ENCODE measurements at regions not wholly inside any gene's neighbourhood (a gene's known extent, or its start where the extent isn't known, plus 50 kb on each side); places are given as distances from the start of the nearest gene placed in this dataset.
A peak's percentile ranks its signal among the peaks of the same experiment; 100 is the strongest.
"Not testable (repeated sequence)": the region's sequence is repeated elsewhere in the genome, so short reads cannot be mapped to it uniquely, and the experiment has no call there.

DNA sequence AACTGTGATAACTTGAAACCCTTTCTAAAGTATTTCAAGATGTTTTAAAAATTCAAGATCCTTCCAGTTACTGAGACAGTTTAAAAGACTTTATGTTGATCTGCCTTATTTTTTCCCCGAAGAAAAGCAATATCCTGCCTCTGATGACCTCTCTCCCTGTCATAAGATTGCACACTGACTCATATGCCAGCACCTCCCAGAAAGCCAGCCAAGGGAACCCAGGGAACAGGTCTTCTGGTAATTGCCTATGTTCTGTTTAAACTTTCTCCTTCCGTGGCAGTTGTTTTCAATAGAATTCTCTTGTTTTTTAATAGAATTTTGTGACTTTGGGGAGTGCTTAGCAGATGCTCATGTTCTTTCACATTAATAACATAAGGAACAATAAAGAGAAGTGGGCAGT lies 300.2 kb upstream of the PRKD1 start:
- DNase-seq, result no peak

DNA sequence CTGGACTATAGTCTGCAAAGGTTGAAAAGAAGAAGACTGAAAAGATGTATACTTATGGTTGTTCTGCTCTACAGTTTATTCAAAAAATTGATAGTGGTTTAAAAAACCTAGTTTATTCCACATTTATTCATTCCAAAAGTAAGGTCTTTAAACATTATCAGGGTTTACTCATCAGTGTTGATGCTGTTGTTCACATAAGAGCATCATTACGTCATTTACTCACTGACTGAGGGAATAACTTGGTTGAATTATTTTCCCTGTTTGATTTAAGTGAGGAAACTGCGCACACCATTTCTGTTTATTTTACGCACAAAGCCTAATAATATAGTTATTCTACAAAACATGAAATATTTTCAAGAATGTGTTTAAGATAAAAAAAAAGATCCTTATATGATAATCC lies 303.1 kb upstream of the PRKD1 start:
- no peak for DNase-seq

DNA sequence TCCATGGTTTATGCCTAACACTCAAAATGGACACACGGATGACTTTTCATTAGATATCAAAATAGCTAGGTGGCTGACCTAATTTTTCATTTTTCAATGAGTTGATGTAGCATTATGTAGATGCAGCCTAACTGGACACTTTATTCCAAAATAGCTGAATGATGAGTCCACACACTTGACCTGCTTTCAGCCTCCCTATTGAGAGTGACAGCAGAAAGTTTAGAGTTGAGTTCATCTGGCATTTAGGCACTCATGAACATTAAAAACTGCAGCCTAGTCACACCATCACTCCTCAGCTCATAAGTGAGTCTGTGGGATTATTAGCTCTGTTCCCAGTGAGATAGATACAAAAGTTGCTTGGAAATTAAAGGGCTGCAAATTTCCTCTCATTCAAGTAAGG lies 307.3 kb upstream of the PRKD1 start:
- DNase-seq, result no peak

DNA sequence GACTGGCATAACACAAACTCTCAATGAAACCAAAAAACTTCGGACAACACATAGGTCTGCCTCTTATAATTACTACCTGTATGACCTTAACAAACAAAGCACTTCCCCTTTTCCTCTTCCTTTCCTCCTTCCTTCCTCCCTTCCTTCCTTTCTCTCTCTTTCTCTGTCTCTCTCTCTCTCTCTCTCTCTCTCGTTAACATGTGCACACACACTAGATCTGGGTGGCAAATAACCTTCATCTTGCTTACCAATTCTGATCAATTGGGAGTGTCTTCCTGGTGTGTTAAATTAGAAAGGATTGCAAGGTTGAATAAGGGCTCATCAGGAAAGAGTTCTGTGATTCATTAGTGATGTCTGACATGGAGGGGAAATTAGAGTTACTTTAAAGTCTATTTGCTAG lies 307.8 kb upstream of the PRKD1 start:
- DNase-seq, result no peak

DNA sequence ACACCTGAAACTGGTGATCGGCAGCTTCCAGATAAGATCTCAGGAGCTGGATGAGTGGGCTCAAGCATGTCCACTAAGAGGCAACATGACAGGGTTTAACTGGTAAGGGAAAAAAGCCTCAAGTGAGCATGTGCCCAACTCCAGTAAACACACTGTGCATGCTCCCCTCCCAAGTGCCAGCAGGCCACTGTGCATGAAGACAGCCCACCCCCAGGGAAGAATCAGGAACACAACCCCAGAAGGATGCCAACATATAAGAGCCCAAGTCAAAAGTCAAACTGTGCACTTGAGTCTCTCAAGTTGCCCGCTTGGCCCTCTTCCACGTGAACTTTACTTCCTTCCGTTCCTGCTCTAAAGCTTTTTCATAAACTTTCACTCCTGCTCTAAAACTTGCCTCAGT lies 311.3 kb upstream of the PRKD1 start:
- DNase-seq, result no peak

DNA sequence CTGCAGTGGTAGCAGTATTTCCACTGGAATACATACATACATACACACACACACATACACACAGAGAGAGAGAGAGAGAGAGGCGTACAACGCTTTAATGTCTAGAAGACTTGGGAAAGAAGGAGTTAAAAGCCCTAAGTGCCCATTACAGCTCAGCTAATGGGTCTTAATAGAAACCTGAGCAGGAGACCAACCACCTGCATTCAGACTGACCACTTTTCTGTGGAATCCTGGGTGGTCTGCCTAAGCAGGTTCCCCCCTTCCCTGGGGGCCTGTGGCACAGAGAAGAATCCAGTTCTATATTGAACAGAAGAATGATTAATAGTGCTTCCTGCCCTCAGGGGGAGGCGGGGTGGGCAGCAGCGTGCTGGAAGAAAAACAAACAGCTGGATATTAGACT lies 312.4 kb upstream of the PRKD1 start:
- no peak for DNase-seq

DNA sequence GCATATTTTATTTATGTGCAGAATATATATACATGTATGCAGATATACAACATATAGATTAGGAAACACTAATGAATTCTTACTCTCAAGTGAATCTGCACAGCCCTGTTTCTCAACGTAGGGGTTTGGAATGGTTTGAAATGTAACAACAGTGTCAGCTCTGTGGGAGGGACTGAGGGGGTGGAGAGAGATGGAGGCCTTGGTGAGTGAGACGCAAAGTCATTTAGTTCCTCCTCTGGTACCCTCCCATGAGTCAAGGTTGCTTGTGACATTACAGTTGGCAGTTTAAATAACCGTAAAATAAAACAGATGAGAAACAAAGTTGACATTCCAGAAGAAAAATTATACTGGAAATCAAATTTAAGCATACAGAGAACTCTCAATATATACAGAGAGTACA lies 313.0 kb upstream of the PRKD1 start:
- DNase-seq, result no peak

DNA sequence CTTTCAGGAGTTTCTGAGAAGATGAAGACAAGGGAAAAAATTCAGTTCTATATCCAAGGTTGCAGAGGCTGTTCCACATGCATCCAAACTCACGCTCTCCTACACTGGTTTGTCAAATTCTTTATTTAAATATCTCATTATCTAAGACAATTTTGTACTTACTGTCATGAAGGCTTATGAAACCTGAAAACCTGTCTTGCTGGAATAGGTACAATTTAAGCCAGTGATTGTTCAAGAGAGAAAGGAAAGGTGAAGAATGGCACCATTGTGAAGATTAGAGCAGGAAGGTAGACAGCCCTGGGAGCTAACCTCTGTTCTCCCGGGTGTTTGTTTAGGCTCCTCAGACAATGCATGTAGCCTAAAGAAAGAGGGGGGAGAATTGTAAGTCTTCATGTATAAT lies 315.1 kb upstream of the PRKD1 start:
- no peak for DNase-seq

DNA sequence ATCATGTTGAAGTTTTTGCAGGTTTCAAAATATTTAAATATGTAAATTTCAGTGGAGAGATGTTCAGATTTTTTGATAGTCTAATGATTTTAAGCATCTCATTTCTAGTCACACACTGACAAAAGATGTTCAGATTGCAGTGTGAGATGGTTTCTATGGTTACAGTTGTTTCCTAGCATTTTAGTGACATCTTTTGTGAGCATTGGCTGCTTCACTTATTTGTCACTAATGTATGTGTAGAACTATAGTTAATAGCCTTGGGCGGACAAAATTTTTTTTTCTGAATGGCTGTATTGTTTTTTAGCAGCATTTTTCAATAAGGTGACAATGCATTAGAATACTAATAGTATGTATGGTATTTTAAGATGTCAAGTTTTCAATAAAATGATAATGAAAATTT lies 315.6 kb upstream of the PRKD1 start:
- DNase-seq, result no peak

DNA sequence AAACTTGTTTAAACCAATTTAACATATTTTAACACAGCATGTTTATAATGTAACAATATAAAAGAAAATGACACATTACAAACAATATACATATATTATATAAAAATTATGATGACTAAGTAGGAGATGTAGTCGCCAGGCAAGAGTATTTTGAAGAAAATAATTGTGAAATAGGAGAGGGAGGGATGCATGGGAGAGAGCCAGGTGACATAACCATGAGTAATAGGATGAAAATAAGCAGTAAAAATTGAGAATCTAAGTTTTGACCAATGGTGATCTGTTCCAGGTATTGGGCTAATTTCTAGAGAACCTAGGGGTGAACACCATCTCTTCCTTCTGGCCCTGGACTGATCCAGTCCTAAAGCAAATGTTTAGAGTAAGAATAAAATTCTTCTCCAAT lies 315.2 kb upstream of the G2E3 start:
- no peak for DNase-seq

DNA sequence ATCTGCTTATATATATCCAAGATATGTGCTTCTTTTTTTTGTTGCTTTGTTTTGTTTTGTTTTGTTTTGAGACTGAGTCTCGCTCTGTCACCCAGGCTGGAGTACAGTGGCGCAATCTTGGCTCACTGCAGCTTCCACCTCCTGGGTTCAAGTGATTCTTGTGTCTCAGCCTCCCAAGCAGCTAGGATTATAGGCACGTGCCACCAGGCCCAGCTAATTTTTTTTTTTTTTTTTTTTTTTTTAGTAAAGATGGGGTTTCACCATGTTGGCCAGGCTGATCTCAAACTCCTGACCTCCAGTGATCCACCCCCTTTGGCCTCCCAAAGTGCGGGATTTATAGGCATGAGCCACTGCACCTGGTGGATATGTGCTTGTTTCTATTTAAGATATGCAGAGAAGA lies 314.6 kb upstream of the G2E3 start:
- DNase-seq, result not testable (repeated sequence)

DNA sequence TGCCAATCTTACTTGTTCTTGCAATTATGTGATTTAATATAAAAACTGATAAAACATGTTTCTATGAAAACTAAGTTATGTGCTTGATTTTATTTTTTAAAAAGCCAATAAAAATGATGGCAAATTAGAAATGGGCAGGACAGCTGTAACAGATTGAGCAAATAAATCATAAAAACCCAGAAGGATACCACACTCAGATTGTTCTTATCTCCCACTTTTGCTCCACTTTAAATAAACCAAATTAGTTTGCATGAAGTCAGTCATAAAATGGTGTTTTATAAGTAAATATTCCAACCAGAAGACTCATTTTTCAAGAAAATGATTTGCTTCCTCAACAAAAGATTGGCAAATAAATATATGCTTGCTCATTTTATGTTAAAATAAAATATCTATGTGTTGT lies 307.9 kb upstream of the G2E3 start:
- no peak for DNase-seq

DNA sequence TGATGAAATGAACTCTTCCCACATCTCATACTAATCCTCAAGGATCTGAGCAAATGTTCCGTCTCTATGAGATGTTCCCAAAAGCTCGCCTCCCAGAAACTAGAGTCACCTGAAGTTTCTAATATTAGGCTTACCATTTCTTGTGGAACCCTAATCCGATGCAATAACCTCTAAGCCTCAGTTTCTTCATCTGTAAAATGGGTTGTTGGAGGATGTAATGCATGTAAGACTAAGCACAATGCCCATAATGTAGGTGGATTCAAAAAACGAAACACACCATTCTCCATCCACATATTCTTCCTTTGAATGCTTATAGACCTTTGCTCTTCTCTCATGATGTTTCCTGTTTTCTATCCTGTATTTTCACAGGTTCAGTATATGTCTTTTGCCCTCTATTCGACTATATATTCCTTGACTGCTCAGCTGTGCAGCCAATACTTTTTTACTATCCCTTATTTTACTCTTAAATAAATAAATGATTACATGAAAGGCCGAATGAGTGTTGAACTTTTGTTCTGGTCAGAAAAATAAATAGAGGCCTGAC lies 307.3 kb upstream of the G2E3 start:
- no peak for DNase-seq

DNA sequence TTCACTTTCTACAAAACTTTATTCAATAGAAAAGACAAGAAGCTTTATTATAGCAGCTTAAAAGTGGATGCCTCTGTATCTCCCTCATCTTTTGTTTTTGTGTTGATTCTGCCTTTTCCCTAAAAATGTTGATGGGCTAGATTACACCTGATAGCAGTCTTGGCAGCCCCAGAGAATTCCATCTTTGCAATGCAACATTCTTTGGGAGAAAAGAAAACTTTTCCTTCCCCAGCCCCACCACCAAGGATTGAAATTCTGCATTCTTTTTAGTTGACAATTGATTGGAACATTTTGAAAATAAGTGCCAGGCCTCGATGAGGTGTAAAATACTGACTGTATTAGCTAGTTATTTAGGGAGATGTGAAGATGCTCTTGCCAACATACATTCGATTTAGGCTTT lies 306.8 kb upstream of the G2E3 start:
- no peak for DNase-seq

DNA sequence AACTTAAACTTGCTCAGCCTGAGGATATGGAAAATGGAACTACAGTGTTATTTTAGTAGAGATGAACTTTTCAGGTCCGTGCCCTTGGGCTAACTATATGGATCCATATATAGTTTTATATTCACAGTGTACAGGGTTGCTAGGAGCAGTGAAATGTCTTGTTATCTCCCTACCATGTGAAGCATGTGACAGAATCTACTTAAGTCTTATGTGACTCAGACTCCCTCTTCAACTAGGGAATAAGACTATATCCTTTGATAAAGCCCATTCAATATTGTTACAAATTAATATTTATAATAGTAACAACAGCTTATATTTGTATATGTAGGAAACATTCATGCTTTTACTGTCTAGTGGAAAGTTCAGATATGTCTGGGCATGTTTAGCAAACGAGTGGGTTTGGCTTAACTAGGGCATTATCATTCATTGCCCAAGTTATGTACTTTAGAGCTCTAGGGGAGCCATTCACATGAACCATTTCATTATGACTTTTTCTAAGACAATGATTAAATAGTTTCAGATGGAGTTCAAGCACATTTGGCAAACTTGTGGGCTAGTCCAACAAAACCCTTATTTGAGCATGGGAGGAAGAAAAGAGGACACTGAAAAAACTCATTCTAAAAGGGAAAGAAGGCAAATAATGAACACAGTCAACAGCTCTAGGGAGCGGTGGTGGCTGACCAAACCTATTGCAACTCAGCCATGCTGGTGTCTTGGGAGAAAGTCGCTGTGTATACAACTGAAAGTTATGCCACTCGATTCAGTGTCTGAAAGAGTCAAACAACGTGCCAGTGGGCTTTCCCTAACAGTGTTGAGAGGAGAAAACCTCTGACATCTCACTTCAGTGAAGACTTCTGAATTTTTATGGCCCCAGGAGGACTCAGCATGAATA lies 305.9 kb upstream of the G2E3 start:
- no peak for DNase-seq

DNA sequence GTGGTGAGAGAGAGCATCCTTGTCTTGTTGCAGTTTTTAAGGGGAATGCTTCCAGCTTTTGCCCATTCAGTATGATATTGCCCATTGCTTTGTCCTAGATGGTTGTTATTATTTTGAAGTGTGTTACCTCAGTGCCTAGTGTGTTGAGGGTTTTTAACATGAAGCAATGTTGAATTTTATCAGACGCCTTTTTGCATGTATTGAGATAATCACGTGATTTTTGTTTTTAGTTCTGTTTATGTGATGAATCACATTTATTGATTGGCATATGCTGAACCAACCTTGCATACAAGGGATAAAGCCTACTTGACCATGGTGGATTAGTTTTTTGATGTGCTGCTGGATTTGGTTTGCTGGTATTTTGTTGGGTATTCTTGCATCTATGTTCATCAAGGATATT lies 302.3 kb upstream of the G2E3 start:
- DNase-seq, result no peak

DNA sequence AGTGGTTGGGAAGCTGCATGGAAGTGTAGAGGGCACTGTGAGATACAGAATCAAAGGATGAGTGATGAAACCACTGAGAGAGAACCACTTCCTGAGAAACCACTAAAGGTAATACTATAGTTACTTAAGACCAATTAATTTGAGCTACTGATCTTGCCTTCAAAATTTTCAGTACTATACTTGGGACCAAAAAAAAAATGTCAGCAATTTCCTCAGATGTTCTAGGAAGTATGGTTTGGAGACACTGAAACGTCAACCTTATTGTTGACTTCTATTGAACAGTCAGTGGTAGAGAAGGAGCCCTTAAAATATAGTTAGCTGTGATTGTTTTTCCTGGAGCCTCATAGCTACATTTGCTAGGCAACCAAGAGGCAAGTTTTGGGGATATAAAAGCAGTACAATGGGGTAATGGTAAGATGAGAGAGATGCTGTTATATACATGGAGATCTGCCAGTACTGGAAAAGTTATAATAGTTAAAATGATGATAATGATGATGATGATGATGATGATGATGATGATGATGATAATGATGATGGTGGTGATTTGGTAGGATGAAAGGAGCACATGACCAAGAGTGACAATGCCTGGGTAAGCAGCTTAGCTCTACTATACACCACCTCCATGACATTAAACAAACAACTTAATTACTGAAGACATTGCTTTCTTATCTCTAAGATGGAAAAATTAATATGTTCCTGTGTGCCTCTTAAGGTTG lies 300.9 kb upstream of the G2E3 start:
- no peak for DNase-seq

DNA sequence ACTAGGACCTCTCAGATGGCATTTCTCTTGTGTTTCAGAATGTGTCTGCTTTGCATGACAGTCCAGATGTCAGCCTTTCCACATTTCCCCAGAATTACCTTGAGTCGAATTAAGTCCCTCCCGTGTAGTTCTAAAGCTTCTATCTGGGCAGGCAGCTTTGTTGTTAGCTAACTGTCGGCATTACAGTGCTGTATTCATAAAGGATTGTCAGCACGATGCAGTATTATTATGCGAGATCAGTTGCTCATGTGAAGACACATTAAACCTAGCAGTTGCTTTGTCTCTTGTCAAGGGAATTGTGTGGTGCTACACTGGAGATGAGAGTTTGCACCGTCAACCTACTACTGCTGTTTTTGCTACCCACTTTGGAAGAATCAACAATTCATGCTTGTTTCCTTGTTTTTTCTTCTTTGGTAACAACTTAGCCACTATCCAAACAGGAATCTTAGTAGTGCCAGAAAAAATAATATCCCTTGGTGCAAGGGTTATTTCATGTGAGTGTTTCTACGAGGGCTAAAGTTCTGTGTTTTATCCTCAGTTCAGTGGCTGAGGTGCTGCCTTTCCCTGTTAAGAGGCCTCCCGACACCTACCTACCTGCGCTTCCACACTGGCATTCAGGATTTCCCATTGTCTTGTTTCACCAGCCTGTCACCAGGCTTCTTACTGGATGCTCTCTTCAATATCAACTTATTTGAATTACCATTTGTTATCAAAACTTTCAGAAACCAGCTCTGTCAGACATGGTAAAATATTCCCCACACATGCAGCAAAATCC lies 297.9 kb upstream of the G2E3 start:
- no peak for DNase-seq

DNA sequence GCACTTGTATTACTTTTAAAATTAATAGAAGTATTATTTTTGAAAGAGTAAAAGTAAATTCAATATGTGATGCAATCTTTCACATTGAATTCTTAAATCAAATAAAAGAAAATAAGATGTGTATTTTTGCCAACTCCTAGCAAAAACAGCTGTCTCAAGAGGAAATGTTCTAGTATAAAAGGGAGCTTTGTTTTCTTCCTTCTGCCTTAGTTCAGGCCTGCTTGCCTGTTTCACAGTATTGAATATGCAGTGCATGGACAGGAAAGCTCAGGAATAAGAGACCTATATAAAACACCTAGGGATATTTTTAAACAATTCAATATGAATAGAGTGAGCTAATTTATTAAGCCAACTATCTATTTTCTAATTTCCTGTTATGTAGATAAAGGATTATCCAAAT lies 294.8 kb upstream of the G2E3 start:
- no peak for DNase-seq

DNA sequence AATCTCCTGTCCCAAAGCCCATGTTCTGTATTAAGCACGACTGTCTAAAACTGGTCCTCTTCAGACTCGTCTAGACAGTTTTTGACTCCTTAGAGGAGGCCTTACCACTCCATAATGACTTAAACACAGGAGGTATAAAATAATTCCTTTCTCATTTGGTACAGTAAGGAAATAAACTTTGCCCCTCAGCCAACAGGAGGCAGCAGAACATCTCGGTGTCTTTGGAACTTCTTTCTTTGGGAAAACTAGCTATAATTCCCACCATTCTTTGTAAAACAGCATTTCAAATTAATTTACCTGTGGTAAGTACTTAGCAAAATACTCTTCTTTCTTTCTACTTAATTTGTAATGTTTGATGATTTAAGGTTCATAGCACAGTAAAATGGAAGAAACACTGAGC lies 292.7 kb upstream of the G2E3 start:
- DNase-seq, result no peak

DNA sequence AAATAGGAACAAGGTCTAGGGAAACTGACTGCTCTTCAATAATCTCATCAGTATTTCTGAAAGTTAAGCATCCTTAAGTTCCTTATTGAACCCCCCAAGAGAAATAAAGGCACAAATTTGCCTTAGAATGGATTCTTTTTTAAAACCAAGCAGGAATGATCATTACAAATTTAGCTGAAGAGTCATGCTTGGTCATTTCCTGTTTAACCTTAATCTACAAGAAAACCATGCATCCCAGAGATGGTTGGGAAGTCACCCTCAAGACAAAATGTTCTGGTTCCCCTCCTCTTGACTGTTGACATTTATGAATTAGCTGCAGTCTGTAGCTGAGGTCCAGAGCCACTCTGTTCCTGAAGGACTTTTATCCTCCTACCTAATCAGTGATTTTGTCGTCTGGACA lies 291.8 kb upstream of the G2E3 start:
- DNase-seq, result no peak

DNA sequence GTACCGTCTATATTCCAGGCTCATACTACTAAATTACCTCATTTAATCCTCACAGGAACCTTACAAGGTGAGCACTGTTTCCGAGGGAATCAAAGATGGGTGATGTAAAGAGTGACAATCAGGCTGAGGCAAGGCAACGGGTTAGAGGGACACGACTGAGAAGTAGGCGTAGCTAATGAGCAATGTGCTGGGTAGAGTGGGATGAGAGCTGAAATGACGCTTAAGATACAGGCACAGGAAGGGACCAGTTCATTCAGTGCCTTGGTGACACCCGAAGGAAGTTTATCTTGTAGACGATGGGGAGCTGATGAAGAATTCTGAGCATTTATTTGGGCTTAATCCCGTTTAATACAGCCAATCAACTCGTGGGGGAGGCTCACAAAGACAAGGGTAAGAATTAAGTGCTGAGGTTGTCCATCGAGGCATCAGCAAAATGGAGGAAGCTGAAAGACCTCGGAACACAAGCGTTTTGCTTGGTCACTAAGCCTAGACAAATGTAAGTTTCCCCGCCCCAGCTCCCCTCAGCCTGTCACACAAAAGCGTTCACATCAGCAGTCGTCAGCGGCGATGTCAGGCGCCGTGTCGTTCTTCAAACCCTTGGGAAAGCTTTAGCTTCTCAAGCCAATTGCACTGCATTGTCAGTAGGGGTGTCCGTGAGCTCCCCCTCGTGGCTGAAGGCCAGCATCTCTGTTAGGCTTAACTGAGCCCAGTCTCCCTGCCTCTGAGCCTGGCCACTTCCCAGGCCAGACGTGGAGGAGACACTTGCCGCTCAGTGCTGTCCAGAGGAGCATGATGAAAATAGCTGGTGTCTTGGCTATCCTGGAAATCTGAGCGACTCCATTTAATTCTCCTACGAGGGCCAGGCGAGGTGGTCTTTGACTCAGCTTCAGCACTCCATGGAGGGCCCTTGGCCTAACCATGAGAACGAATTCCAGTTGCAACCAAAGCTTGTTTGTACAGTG lies 288.5 kb upstream of the G2E3 start:
- DNase-seq, result peak; percentile 42 to 81

Measured in inflammatory macrophage treated with lipopolysaccharide for 1 hour (primary cell).